Tibial nerve (tissue), 3 donors: ENCODE measurements at regions not wholly inside any gene's neighbourhood (a gene's known extent, or its start where the extent isn't known, plus 50 kb on each side); places are given as distances from the start of the nearest gene placed in this dataset.
"Not testable (repeated sequence)": the region's sequence is repeated elsewhere in the genome, so short reads cannot be mapped to it uniquely, and the experiment has no call there.

ENCODE experiments used
- POLR2A ChIP-seq, 2 donors: fragments of 450-650 bp; IDR thresholded peaks; one replicate each; pipeline ENCODE4 v1.6.1; 2017; ENCODE audit warnings: antibody characterized with exemption in 2 of 2, mild to moderate bottlenecking in 2 of 2, moderate library complexity in 2 of 2
- TF ChIP-seq, protein P1 (sequence below), 5 experiments: fragments of 200-600 bp in 3 of 5; fragments of 450-650 bp in 2 of 5; sonication (generic) in 3 of 5; IDR thresholded peaks; one replicate each; pipeline ENCODE4 v1.5.1; 2016 to 2019; ENCODE audit warnings: antibody characterized with exemption in 5 of 5, mild to moderate bottlenecking in 3 of 5, moderate library complexity in 2 of 5

DNA sequence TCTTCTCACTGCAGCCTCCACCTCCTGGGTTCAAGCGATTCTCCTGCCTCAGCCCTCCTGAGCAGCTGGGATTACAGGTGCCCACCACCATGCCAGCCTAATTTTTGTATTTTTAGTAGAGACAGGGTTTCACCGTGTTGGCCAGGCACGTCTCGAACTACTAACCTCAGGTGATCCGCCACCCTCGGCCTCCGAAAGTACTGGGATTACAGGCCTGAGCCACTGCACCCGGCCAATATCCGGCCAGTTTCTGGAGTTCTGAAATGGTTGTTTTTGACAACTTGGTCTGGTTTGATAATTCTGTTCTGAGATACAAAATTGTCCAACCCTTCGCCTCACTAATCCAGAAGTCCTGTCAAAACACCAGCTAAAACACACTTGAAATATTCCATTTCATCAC is 667.0 kb downstream of the BRINP3 start:
- not testable (repeated sequence) for TF ChIP-seq POLR2A (IDR thresholded peaks at IDR 0.05)
- TF ChIP-seq, protein P1, sequence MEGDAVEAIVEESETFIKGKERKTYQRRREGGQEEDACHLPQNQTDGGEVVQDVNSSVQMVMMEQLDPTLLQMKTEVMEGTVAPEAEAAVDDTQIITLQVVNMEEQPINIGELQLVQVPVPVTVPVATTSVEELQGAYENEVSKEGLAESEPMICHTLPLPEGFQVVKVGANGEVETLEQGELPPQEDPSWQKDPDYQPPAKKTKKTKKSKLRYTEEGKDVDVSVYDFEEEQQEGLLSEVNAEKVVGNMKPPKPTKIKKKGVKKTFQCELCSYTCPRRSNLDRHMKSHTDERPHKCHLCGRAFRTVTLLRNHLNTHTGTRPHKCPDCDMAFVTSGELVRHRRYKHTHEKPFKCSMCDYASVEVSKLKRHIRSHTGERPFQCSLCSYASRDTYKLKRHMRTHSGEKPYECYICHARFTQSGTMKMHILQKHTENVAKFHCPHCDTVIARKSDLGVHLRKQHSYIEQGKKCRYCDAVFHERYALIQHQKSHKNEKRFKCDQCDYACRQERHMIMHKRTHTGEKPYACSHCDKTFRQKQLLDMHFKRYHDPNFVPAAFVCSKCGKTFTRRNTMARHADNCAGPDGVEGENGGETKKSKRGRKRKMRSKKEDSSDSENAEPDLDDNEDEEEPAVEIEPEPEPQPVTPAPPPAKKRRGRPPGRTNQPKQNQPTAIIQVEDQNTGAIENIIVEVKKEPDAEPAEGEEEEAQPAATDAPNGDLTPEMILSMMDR (IDR thresholded peaks at IDR 0.05) = not testable (repeated sequence)
